NCI-H1105 (cell line): ENCODE measurements at regions not wholly inside any gene's neighbourhood (a gene's known extent, or its start where the extent isn't known, plus 50 kb on each side); places are given as distances from the start of the nearest gene placed in this dataset.

Source experiments
- DNase-seq: peaks from one replicate; lab custom pipeline; 2025; lab: John Stamatoyannopoulos, UW

- DNase-seq = no peak
Measured at GRCh38 chr7:136251826-136252225, 274.7 kb upstream of the MTPN start.

- DNase-seq = no peak
Measured at GRCh38 chr7:136247211-136247610, 270.1 kb upstream of the MTPN start.

DNA sequence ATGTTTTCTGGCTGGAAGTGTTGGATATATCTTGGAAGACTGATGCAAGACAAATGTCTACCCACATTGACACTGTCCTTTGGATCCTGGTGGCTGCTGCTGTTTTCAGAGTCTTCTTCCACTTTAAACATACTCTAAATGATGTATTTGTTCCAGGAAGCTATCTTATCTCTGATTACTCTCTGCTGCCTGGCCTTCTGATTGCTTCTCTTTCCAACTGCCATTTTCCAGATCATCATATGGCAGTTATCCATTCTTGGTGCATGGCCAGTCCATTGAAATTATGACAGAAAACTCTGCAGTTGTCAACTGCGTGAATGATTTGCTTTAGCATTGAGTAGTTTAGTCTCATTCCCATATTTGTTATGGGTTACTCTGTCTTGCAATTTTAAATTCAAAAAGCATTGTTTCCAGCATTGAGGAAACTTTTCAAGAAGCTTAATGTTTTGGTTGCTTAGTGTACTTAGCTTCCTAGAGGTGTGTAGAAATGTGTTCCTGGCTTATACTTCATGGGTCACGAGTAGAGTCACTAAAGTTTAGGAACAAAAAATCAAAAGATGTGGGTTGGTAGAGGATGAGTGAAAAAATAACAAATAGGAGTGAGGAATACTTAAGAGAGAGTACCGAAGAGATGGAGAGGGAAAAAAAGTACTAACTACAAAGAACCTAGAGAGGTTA, 268.3 kb upstream of the MTPN start:
- no peak for DNase-seq

DNA sequence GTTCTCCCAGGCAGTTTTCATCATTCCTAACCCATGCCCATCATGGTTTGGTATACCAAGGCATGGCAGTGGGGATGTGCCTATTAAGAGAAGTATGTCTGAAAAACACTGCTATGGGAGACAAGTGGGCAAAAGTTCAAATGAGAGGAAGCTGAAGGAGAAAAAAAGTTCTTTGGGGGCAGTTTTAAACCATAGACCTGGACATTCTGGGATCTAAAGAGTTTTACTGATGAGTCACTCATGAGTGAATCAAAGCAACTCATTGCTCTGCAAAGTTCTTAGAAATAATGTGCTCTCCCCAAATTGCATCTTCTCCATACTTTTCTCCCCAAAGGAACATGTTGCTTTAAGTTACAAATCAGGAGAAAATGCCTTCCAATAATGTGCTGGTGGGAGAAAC, 256.9 kb upstream of the MTPN start:
- no peak for DNase-seq

DNA sequence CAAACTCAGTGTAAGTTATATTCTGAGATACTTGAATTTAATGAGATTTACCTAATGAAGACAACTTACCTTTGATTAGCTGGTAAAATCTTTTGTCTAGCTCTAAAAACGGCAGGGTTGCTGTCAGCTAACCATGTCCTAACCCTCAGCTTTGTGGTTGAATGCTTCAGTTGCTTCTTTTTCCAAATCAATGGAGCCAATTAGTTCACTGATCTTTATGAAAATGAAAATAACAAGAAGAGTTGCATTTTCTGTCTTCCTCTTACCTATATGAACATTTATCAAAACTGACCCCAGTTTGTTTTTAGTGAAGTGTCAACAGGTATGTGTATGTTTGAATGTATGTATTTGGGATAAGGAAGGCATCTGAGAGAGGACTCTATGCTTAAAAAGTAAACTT, 253.1 kb upstream of the MTPN start:
- DNase-seq = no peak

DNA sequence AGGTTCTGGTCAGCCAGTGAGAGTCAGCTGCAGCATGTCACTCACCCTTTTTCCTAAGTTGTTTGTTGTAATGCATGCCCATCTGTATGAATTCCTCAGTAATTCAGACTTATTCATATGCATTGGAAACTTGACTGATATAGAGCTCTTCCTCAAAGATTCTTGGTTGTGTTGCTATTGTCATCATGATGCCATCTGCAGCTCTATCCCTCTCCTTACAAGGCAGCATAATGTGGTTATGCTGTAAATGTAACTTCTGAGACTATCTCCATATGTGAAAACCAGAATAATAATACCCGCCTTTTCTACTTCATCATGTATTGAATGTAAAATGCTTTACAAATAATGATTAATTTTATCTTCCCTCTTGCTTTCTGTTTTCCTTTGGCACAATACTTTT, 252.6 kb upstream of the MTPN start:
- DNase-seq = no peak

DNA sequence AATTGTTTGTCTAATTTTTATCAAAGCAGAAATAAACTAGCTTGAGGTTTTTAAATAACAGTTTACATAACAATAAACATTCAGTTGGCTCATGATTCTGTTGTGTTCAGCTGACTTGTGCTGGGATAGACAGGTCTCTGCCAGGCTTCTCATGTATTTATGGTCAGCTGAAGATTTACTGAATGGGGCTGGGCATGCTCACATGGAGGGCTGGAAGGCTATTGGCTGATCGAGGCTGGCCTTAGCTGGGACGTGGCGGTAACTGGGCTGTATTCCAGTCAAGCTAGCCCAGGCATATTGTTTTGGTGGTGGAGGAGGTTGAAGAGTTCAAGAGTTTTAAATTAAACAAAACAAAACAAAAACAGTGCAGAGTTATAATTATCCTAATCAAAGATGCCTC, 251.0 kb upstream of the MTPN start:
- DNase-seq = peak; percentile 71

DNA sequence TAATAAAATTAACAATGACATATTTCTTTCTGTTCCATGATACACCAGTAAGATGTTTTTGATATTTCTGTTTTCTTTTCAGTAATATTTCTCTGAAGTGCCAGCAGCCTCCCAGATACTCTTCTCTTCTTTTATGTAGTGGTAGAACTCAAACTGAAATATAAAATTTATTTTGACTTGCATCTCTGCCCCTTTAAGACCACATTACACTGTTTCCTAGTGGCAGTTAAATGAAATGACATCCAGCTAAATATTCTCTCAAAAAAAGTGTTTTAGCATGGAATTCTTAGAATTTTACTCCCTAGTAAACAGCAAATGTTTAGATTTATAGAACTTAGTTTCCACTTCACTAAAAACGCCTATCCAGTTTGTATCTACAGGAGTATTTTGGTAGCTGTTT, 237.2 kb upstream of the MTPN start:
- no peak for DNase-seq

DNA sequence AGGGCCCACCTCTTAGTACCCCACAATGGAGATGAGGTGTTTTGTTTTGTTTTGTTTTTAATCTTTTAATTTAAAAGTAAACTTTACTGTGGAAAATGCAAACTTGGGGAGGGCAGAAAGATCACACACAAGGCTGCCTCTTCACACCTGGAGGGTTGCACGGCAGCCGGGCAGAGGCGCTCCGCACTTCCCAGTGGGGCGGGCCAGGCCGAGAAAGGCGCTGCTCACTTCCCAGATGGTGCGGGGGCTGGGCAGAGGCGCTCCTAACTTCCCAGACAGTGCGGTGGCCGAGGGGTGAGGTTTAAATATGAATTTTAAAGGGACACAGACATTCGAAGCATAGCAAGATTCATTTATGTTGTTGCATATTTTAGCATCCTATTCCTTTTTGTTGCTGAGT, 235.9 kb upstream of the MTPN start:
- no peak for DNase-seq

GRCh38 chr7:136210664-136211063, 233.5 kb upstream of the MTPN start:
- no peak for DNase-seq

DNA sequence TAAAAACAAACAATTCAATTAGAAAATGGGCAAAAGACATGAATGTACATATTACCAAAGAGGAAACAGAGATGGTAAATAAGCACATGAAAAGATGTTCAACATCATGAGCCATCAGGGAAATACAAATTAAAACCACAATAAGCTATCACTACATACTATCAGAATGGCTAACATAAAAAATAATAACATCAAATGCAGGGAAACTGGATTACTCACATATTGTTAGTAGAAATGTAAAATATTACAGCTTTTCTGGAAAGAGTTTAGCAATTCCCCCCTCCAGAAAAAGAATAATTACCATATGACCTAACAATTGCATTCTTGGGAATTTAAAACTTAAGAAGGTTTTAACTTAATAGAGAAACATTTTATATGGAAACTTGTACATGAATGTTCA, 232.9 kb upstream of the MTPN start:
- no peak for DNase-seq

DNA sequence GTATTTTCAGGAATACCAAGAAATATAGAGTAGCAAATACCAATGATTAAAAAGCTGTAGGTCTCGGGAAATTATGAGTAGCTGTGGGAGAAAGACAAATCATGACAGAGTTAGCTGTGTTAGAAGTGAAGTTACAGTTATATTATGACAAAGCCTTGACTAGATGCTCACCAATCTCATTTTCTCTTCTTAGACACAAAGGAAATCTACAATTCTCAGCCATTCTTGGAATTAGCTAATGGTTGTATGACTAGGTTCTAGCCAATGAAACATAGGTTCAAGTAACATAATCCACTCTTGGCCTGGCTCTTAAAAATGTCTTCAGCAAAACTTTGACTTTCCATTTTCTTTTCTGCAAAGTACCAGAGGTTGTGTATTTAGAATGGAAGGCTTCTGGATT, 228.8 kb upstream of the MTPN start:
- no peak for DNase-seq

DNA sequence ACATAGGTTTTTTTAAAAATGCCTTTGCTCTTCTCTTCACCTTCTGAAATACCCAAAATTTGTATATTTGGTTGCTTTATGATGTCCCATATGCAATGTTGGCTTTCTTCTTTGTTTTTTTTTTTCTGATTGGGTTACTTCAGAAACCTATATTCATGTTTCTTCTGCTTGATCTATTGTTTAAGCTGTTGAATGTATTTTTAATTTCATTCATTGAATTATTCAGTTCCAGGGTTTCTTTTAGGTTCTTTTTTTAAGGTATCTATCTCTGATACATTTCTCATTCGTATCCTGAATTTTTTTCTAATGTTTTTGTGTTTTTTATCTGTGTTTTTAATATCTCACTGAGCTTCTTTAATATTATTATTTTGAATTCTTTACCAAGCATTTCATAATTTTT, 221.0 kb upstream of the MTPN start:
- no peak for DNase-seq

DNA sequence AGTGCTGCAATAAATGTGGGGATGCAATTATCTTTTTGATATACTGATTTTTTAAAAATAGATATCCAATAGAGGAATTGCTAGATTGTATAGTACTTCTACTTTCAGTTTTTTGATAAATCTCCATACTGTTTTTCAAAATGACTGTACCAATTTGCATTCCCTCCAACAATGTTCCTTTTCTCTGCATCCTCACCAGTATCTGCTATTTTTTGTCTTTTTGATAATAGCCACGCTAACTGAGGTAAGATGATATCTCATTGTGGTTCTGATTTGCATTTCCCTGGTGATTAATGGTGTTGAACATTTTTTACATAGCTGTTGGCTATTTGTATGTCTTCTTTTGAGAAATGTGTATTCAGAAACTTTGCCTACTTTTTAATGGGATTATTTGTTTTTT, 217.7 kb upstream of the MTPN start:
- DNase-seq = no peak

DNA sequence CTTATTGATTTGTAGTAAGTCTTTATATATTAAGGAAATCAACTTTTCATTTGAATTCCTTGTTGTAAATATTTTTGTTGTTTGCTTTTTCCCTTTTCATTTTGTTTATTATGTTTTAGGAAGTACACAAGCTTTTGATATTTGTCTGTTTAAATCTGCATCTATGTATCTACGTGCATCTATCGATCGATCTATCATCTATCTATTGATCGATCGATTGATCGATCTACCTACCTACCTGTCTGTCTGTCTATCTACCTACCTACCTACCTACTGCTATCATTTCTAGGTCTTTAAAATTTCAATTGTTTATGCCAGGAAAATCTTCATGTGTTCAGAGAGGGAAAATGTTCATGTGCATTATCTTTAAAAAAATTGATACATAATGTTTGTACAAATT, 216.8 kb upstream of the MTPN start:
- no peak for DNase-seq

DNA sequence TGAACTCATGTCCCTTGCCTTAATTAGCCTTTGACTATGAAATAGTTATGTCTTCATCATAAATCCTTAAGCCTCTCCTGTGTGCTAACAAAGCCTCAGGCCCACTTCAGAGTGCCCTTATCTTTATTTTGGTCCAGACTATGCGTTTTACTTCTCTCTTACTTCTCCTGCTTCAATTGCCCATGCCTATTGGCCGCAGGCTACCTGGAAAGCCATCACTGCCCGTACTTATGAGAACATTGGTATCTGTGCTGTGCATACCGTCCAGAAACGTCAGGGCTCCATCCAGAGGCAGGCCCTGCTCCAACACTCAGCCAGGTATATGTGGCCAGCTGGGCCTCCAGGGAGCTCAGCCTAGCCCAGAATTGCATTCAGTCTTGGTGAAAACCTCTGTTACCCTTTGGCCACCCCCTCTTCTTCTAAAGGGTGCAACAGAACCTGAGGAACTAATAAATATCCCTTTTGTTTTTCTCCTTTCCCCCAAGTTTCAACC, 212.4 kb upstream of the MTPN start:
- DNase-seq = no peak

- DNase-seq = no peak
Measured at GRCh38 chr7:136186281-136186680, 209.1 kb upstream of the MTPN start.

- DNase-seq = no peak
Measured at GRCh38 chr7:136184719-136185118, 207.6 kb upstream of the MTPN start.

- no peak for DNase-seq
Measured at GRCh38 chr7:136183981-136184380, 206.8 kb upstream of the MTPN start.

DNA sequence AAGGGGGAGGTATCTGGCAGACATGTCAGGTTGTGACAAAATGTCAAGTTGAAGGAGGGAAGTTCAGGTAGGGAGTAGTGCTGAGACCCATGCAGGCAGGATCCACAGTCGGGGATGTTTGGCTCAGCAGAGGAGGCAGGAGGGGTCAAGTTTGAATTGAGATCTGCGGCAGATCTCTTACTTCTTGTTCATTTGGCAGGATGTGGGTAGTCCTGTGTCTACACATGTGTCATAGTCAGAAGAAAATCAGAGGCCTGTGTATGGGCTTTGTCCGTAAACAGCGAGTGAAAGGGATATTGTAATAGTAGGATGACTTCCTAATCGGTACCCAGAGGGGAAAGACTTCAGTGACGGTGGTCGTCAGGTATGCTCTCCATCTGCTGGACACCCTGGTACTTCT, 203.8 kb upstream of the MTPN start:
- DNase-seq = no peak

GRCh38 chr7:136179851-136180721, 202.9 kb upstream of the MTPN start:
- DNase-seq = no peak

GRCh38 chr7:136179154-136179553, 202.0 kb upstream of the MTPN start:
- no peak for DNase-seq

DNA sequence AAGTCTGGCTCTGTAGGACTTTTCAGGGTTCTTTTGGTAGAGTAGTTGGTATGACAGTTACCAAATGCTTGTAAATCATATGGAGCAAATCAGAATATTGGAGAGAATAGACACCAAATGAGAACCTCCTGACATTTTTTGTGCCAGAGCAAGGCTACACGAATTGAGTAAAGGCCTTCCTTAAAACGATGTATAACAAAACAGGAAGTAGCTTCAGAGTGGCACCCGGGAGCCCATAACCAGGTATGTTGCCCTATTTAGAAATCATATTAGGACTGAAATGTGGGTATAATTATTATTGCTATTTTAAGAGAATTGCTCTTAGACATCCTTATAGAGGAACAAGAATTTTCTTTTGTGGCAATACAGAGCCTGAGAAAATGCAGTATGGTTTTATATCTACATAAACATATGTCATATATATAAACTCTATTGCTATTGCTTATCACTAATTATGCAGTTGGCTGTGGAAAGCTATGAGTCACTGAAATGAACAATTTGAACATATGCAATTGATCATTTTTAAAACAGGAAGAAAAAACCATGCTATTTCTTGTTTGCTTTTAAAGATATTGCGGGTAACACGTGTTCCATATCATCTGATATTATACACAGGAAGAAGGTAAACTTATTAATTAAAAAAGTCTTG, 197.4 kb upstream of the MTPN start:
- DNase-seq = no peak
